Endothelial cell of umbilical vein (primary cell): ENCODE measurements at regions not wholly inside any gene's neighbourhood (a gene's known extent, or its start where the extent isn't known, plus 50 kb on each side); places are given as distances from the start of the nearest gene placed in this dataset.

ENCODE experiments used
- BruUV-seq: library from RNA; stranded (reverse); fragments of 400-500 nt; replicated peaks from 2 replicates; lab custom pipeline; 2021; lab: Mats Ljungman, UMichigan
- CTCF ChIA-PET: fragments of 300-600, 350-600 bp; sonication (Branson Sonifier 250); formaldehyde crosslinking; loops from one replicate; lab custom pipeline; 2021; ENCODE audit warnings: antibody characterized with exemption, inconsistent platforms; lab: Charles Lee
- POLR2A ChIA-PET: fragments of 300-600, 350-600 bp; sonication (Branson Sonifier 250); formaldehyde crosslinking; loops from one replicate; lab custom pipeline; 2021; ENCODE audit warnings: antibody characterized with exemption, inconsistent platforms; lab: Charles Lee
- DNase-seq: peaks from one replicate; pipeline ENCODE4 v3.0.0-alpha.2; 2011; ENCODE audit warnings: low read depth, low spot score
- FAIRE-seq: peaks from 2 replicates; lab custom pipeline; 2011; peaks lifted over from hg19 to GRCh38; lab: Jason Lieb, UNC
- H2AFZ ChIP-seq: 2 replicates; pipeline ENCODE4 v1.6.0; 2012; ENCODE audit warnings: low read depth, low read length, control low read depth, inconsistent platforms
- H3K27ac ChIP-seq: 2 replicates; pipeline ENCODE4 v1.5.1; 2011; ENCODE audit warnings: low read depth, mild to moderate bottlenecking, control low read depth, low read length, moderate library complexity; ENCODE audit not compliant: insufficient read depth
- H3K27me3 ChIP-seq, 2 experiments: 2 replicates each; pipeline versions ENCODE4 v1.6.0 to v1.6.1; 2011; ENCODE audit warnings: low read length in 2 of 2, mixed read lengths in 1 of 2; ENCODE audit not compliant: control insufficient read depth in 2 of 2, insufficient read depth in 2 of 2
- H3K36me3 ChIP-seq, 2 experiments: 2 replicates in 1 of 2; 3 replicates in 1 of 2; pipeline ENCODE4 v1.5.1; 2011; ENCODE audit warnings: low read length in 2 of 2, mild to moderate bottlenecking in 1 of 2, moderate library complexity in 1 of 2; ENCODE audit not compliant: control insufficient read depth in 2 of 2, insufficient read depth in 2 of 2; ENCODE audit errors: extremely low read depth in 1 of 2
- H3K4me1 ChIP-seq: 3 replicates; pipeline ENCODE4 v1.5.1; 2011; ENCODE audit warnings: mild to moderate bottlenecking, low read length; ENCODE audit not compliant: control insufficient read depth, insufficient read depth; ENCODE audit errors: extremely low read depth
- H3K4me2 ChIP-seq: 2 replicates; pipeline ENCODE4 v1.6.1; 2011; ENCODE audit warnings: low read length, control low read depth, mixed read lengths; ENCODE audit not compliant: insufficient read depth
- H3K4me3 ChIP-seq, 3 experiments: fragments of 200-600 bp in 1 of 3; sonication (generic), shearing (Covaris generic) in 1 of 3; replicated peaks in 1 of 3; 2 replicates each; pipeline ENCODE4 v1.5.1; 2011 to 2016; ENCODE audit warnings: control low read depth in 3 of 3, low read length in 3 of 3, mild to moderate bottlenecking in 2 of 3, inconsistent platforms in 1 of 3, low read depth in 1 of 3, moderate library complexity in 1 of 3; ENCODE audit not compliant: insufficient read depth in 1 of 3
- H3K79me2 ChIP-seq: 2 replicates; pipeline ENCODE4 v1.6.0; 2012; ENCODE audit warnings: low read length, inconsistent platforms; ENCODE audit not compliant: control insufficient read depth, insufficient read depth
- H3K9ac ChIP-seq: replicated peaks from 2 replicates; pipeline ENCODE3; 2011; ENCODE audit warnings: low read length, control low read depth; ENCODE audit not compliant: insufficient read depth; ENCODE audit errors: extremely low read depth
- H3K9me1 ChIP-seq: replicated peaks from 3 replicates; pipeline ENCODE4 v1.6.0; 2011; ENCODE audit warnings: mild to moderate bottlenecking, low read length; ENCODE audit not compliant: control insufficient read depth, insufficient read depth; ENCODE audit errors: extremely low read depth
- H3K9me3 ChIP-seq: replicated peaks from 2 replicates; pipeline ENCODE4 v1.5.1; 2012; ENCODE audit warnings: low read length, inconsistent platforms; ENCODE audit not compliant: control insufficient read depth, insufficient read depth
- H4K20me1 ChIP-seq: replicated peaks from 2 replicates; pipeline ENCODE3; 2011; ENCODE audit warnings: mild to moderate bottlenecking, low read length; ENCODE audit not compliant: control insufficient read depth, insufficient read depth; ENCODE audit errors: extremely low read depth
- CTCF ChIP-seq, 2 donors: IDR thresholded peaks; 1 replicate in 1 of 2; 2 replicates in 1 of 2; pipeline ENCODE4 v1.5.1; 2011; ENCODE audit warnings: low read length in 2 of 2, mild to moderate bottlenecking in 2 of 2, moderate library complexity in 2 of 2, control low read depth in 1 of 2, inconsistent platforms in 1 of 2, low read depth in 1 of 2; ENCODE audit not compliant: insufficient read depth in 1 of 2; ENCODE audit errors: extremely low read depth in 1 of 2
- FOS ChIP-seq: IDR thresholded peaks from 2 replicates; pipeline ENCODE4 v1.6.1; 2011; ENCODE audit warnings: mild to moderate bottlenecking, low read length, moderate library complexity, borderline replicate concordance; ENCODE audit not compliant: insufficient read depth
- GATA2 ChIP-seq: IDR thresholded peaks from 2 replicates; pipeline ENCODE4 v1.7.0; 2011; ENCODE audit warnings: low read depth, mild to moderate bottlenecking, moderate library complexity, mixed read lengths, low read length; ENCODE audit not compliant: insufficient read length, insufficient read depth
- JUN ChIP-seq: IDR thresholded peaks from 2 replicates; pipeline ENCODE4 v1.6.1; 2011; ENCODE audit warnings: borderline replicate concordance, low read depth; ENCODE audit not compliant: insufficient read length, insufficient read depth
- MAX ChIP-seq: IDR thresholded peaks from 2 replicates; pipeline ENCODE4 v1.6.1; 2011; ENCODE audit not compliant: insufficient read depth, insufficient read length
- MYC ChIP-seq: IDR thresholded peaks from one replicate; pipeline ENCODE4 v1.6.1; 2011; ENCODE audit warnings: mild to moderate bottlenecking, low read depth, low read length
- POLR2A ChIP-seq: IDR thresholded peaks from 2 replicates; pipeline ENCODE4 v1.6.1; 2012; ENCODE audit warnings: low read depth, mild to moderate bottlenecking, control low read depth, low read length
- POLR2AphosphoS5 ChIP-seq: IDR thresholded peaks from 2 replicates; pipeline ENCODE4 v1.6.1; 2012; ENCODE audit warnings: low read depth, mild to moderate bottlenecking, control low read depth, low read length, moderate library complexity; ENCODE audit not compliant: insufficient read depth
- dilution Hi-C: fragments of 300-500 bp; cut with MboI; formaldehyde crosslinking; loops from one replicate; pipeline ENCODE4 v1.15.0; 2019; ENCODE audit warnings: low sequenced_read_pairs; ENCODE audit not compliant: extremely low pct_ligation_motif_present
- intact Hi-C: fragments of 100-400 bp; cut with micrococcal nuclease; formaldehyde crosslinking; loops from one replicate; pipeline ENCODE4 v1.10.0; 2022

- intact Hi-C loops (no loop called here), dilution Hi-C loops (no loop called here)
- H3K9ac ChIP-seq: no peak overlapping the region
- H4K20me1 ChIP-seq: no peaks in the 10 kb centered on the region
- BruUV-seq: no TSS peak
- H3K4me3 ChIP-seq: no peak overlapping the region
- H3K27me3 ChIP-seq: no peaks in the 10 kb centered on the region
- FAIRE-seq (no peak), DNase-seq (no peak)
- H3K9me1 ChIP-seq: no peaks in the 10 kb centered on the region
- no peaks in the 10 kb centered on the region for H3K79me2 ChIP-seq
- H2AFZ ChIP-seq: no peak overlapping the region
- TF ChIP-seq MYC (no peak), POLR2A (no peak), MAX (no peak), POLR2AphosphoS5 (no peak), JUN (no peak), CTCF (IDR thresholded peaks at IDR 0.05; ENCODE audit: extremely low read depth in 1 of 2, insufficient read depth in 1 of 2, low read depth in 1 of 2, low read length in 2 of 2) (no peak), FOS (no peak), GATA2 (no peak)
- ChIA-PET POLR2A (no interaction called here), CTCF (interaction anchor here (1.1 kb wide), 1 partner anchor 10 kb away, joined by 3 read pairs; no protein-coding TSS in a partner anchor)
- H3K4me1 ChIP-seq: no peaks in the 10 kb centered on the region
- no peak overlapping the region for H3K27ac ChIP-seq
- H3K36me3 ChIP-seq: no peaks in the 10 kb centered on the region
- no peaks in the 10 kb centered on the region for H3K9me3 ChIP-seq
- H3K4me2 ChIP-seq: no peak overlapping the region
Observed at GRCh38 chr12:23169696-23170013, 544.7 kb downstream of the ETNK1 start.
